ENCODE measurements at regions not wholly inside any gene's neighbourhood (a gene's known extent, or its start where the extent isn't known, plus 50 kb on each side); places are given as distances from the start of the nearest gene placed in this dataset.

DNA sequence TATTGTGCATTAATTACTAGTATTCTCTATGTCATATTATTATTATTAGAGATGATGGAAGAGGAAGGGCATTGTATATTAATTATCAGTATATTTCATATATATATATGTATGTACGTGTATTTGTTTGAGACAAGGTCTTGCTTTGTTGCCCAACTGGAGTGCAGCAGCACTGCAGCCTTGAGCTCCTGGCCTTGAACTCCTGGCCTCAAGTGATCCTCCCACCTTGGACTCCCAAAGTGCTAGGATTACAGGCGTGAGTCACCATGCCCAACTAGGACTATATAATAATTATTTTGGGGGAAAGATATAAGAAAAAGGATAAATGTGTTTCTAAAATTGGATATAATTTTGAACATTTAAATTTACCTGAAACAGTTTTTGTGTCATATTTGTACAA, 63.2 kb upstream of the USP24 start:
- no peak overlapping the region for H3K27ac ChIP-seq (ENCODE audit: low read depth, low read length, poor library complexity, severe bottlenecking)
- no peaks in the 10 kb centered on the region for H3K79me2 ChIP-seq (ENCODE audit: insufficient read depth, low read length)
- H3K4me1 ChIP-seq (ENCODE audit: insufficient read depth, low read length, severe bottlenecking), result peaks cover 9% of the 10 kb centered on the region
- H3K9me2 ChIP-seq (ENCODE audit: low read depth, low read length), result no peaks in the 10 kb centered on the region
- no peaks in the 10 kb centered on the region for H4K20me1 ChIP-seq (ENCODE audit: insufficient read depth, low read length)
- no peak overlapping the region for H2AFZ ChIP-seq (ENCODE audit: low read length)
- H3K9me3 ChIP-seq (ENCODE audit: low read length), result no peaks in the 10 kb centered on the region
- no peak overlapping the region for H3K4me2 ChIP-seq (ENCODE audit: low read length)
- H3K27me3 ChIP-seq (ENCODE audit: insufficient read depth, low read length), result no peaks in the 10 kb centered on the region
- H3K9ac ChIP-seq (ENCODE audit: low read length), result no peak overlapping the region
- H3K36me3 ChIP-seq (ENCODE audit: insufficient read depth, low read length), result no peaks in the 10 kb centered on the region
- TF ChIP-seq EZH2 (IDR thresholded peaks at IDR 0.05; ENCODE audit: borderline replicate concordance, low read length), result no peak
- TF ChIP-seq, protein P1, sequence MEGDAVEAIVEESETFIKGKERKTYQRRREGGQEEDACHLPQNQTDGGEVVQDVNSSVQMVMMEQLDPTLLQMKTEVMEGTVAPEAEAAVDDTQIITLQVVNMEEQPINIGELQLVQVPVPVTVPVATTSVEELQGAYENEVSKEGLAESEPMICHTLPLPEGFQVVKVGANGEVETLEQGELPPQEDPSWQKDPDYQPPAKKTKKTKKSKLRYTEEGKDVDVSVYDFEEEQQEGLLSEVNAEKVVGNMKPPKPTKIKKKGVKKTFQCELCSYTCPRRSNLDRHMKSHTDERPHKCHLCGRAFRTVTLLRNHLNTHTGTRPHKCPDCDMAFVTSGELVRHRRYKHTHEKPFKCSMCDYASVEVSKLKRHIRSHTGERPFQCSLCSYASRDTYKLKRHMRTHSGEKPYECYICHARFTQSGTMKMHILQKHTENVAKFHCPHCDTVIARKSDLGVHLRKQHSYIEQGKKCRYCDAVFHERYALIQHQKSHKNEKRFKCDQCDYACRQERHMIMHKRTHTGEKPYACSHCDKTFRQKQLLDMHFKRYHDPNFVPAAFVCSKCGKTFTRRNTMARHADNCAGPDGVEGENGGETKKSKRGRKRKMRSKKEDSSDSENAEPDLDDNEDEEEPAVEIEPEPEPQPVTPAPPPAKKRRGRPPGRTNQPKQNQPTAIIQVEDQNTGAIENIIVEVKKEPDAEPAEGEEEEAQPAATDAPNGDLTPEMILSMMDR (IDR thresholded peaks at IDR 0.05; ENCODE audit: low read length), result no peak
- H3F3A ChIP-seq (ENCODE audit: insufficient read depth, low read length), result no peaks in the 10 kb centered on the region
- no peak overlapping the region for H3K4me3 ChIP-seq (ENCODE audit: low read depth, low read length, poor library complexity, severe bottlenecking)

DNA sequence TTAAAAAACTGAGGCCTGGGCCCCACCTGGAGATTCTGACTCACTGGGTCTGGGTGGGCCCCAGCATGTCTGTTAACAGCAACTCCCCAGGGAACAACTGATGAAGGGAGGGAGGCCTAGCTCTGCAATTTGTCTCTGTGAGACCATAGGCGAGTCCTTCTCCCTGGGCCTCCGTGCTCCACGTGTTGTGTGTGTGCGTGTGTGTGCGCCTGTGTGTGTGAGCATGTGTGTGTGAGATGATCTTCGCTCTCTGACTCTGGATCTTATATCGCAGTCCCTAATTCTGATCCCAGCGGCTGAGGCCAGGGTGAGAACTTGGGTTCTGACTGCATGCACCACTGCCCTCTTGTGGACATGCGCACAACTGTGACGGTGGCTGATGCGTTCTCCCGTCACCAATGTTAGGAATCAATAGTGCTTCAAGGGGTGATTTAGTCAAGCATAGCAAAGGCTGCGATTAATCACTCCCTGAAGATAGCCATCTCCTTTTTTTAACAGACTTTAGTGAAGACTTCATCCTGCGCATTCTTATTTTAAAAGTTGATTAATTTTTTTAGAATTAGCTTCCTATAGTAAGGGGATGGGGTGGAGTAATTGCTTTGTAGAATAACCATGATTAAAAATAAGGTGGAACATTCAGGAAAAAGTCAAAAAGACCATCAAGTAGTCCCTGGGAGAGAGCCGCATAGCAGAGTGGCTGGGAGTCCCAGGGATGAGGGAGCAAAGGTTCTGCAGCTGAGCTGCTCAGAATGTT, 62.4 kb upstream of the USP24 start:
- Histone ChIP-seq H3K9me2 (ENCODE audit: low read depth, low read length) (no peaks in the 10 kb centered on the region), H2AFZ (ENCODE audit: low read length) (no peak overlapping the region), H3K9me3 (ENCODE audit: low read length) (no peaks in the 10 kb centered on the region), H3K4me1 (ENCODE audit: insufficient read depth, low read length, severe bottlenecking) (peaks cover 9% of the 10 kb centered on the region), H3K9ac (ENCODE audit: low read length) (no peak overlapping the region), H4K20me1 (ENCODE audit: insufficient read depth, low read length) (no peaks in the 10 kb centered on the region), H3F3A (ENCODE audit: insufficient read depth, low read length) (no peaks in the 10 kb centered on the region), H3K27me3 (ENCODE audit: insufficient read depth, low read length) (no peaks in the 10 kb centered on the region), H3K4me2 (ENCODE audit: low read length) (peak overlapping the region; percentile 52), H3K4me3 (ENCODE audit: low read depth, low read length, poor library complexity, severe bottlenecking) (no peak overlapping the region), H3K27ac (ENCODE audit: low read depth, low read length, poor library complexity, severe bottlenecking) (no peak overlapping the region), H3K79me2 (ENCODE audit: insufficient read depth, low read length) (no peaks in the 10 kb centered on the region), H3K36me3 (ENCODE audit: insufficient read depth, low read length) (no peaks in the 10 kb centered on the region)
- TF ChIP-seq EZH2 (IDR thresholded peaks at IDR 0.05; ENCODE audit: borderline replicate concordance, low read length), result no peak
- TF ChIP-seq, protein P1 (IDR thresholded peaks at IDR 0.05; ENCODE audit: low read length), result peak; percentile 91

DNA sequence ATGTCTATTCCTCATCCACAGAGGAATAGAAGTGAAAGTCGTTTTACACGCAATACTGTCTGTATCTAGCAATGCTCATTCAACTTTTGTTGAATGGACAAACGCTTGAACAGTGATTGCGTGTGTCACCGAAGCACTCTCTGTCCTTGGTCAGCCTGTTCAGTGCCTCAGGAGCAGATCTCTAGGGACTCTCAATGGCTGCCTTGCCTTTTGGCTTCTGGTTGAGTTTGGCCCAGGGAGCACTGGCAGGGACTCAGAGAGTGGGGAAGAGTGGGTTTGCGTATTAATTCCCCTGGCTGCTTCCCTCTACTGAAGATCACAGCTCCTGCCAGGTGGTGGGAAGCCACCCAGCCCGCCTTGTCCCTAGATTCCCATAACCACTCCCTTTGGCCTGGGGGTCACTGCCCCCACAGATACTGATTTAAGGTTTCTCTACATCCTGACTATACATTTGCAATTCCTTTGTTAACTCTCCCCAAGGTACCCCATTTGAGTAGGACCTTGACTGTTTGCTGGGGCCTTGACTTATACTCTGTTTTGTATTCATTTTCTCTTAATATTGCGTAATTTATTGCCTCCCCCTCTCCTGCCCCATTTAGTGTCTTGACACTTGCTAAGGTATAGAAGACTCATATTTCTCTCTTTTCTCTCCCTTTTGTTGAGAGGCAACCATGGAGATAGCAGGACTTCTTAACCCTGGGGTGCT, 61.7 kb upstream of the USP24 start:
- Histone ChIP-seq H3K9me2 (ENCODE audit: low read depth, low read length) (no peaks in the 10 kb centered on the region), H3F3A (ENCODE audit: insufficient read depth, low read length) (no peaks in the 10 kb centered on the region), H3K27me3 (ENCODE audit: insufficient read depth, low read length) (no peaks in the 10 kb centered on the region), H3K4me2 (ENCODE audit: low read length) (peak overlapping the region; percentile 52; the same call in 1 of the 2 replicates), H3K9ac (ENCODE audit: low read length) (no peak overlapping the region), H3K27ac (ENCODE audit: low read depth, low read length, poor library complexity, severe bottlenecking) (no peak overlapping the region), H3K79me2 (ENCODE audit: insufficient read depth, low read length) (no peaks in the 10 kb centered on the region), H4K20me1 (ENCODE audit: insufficient read depth, low read length) (no peaks in the 10 kb centered on the region), H2AFZ (ENCODE audit: low read length) (no peak overlapping the region), H3K4me3 (ENCODE audit: low read depth, low read length, poor library complexity, severe bottlenecking) (no peak overlapping the region), H3K36me3 (ENCODE audit: insufficient read depth, low read length) (no peaks in the 10 kb centered on the region), H3K4me1 (ENCODE audit: insufficient read depth, low read length, severe bottlenecking) (peaks cover 9% of the 10 kb centered on the region), H3K9me3 (ENCODE audit: low read length) (no peaks in the 10 kb centered on the region)
- TF ChIP-seq, protein P1 (IDR thresholded peaks at IDR 0.05; ENCODE audit: low read length), result no peak
- TF ChIP-seq EZH2 (IDR thresholded peaks at IDR 0.05; ENCODE audit: borderline replicate concordance, low read length), result no peak
